HG03060 (cell line): ENCODE measurements at regions not wholly inside any gene's neighbourhood (a gene's known extent, or its start where the extent isn't known, plus 50 kb on each side); places are given as distances from the start of the nearest gene placed in this dataset.

Source experiments
- ATAC-seq: cut with Tn5 transposase; IDR thresholded peaks from one replicate; pipeline ENCODE4 v1.9.1; 2021; ENCODE audit warnings: low read depth, moderate number of reproducible peaks; ENCODE audit not compliant: unreplicated experiment

GRCh38 chr14:101022916-101023435 is 119.5 kb upstream of the RTL1 start:
- no peak for ATAC-seq

GRCh38 chr14:101024686-101025085 is 121.2 kb upstream of the RTL1 start:
- no peak for ATAC-seq

GRCh38 chr14:101025131-101025530 is 121.6 kb upstream of the RTL1 start:
- ATAC-seq: no peak

- ATAC-seq: no peak
Observed at GRCh38 chr14:101025696-101026095, 122.2 kb upstream of the RTL1 start.

- ATAC-seq: no peak
Observed at GRCh38 chr14:101026341-101026740, 122.8 kb upstream of the RTL1 start.

GRCh38 chr14:101027291-101027690 is 123.8 kb upstream of the RTL1 start:
- ATAC-seq: no peak

- no peak for ATAC-seq
Observed at GRCh38 chr14:101027966-101028365, 124.4 kb upstream of the RTL1 start.

GRCh38 chr14:101028971-101029667 is 125.6 kb upstream of the RTL1 start:
- ATAC-seq: no peak

GRCh38 chr14:101029668-101030290 is 126.3 kb upstream of the RTL1 start:
- no peak for ATAC-seq

- ATAC-seq: no peak
Observed at GRCh38 chr14:101030586-101030985, 127.1 kb upstream of the RTL1 start.

GRCh38 chr14:101031186-101031585 is 127.7 kb upstream of the RTL1 start:
- no peak for ATAC-seq

- no peak for ATAC-seq
Observed at GRCh38 chr14:101031721-101032120, 128.2 kb upstream of the RTL1 start.

- ATAC-seq: no peak
Observed at GRCh38 chr14:101032433-101032832, 128.9 kb upstream of the RTL1 start.

GRCh38 chr14:101033006-101033405 is 129.5 kb upstream of the RTL1 start:
- ATAC-seq: no peak

- no peak for ATAC-seq
Observed at GRCh38 chr14:101033446-101034165, 130.1 kb upstream of the RTL1 start.

GRCh38 chr14:101034986-101035385 is 131.5 kb upstream of the RTL1 start:
- ATAC-seq: no peak

GRCh38 chr14:101035466-101036225 is 132.1 kb upstream of the RTL1 start:
- no peak for ATAC-seq

GRCh38 chr14:101037021-101037817 is 133.7 kb upstream of the RTL1 start:
- no peak for ATAC-seq

- no peak for ATAC-seq
Observed at GRCh38 chr14:101039031-101039754, 135.7 kb upstream of the RTL1 start.
